ENCODE measurements at regions not wholly inside any gene's neighbourhood (a gene's known extent, or its start where the extent isn't known, plus 50 kb on each side); places are given as distances from the start of the nearest gene placed in this dataset.

- TF ChIP-seq CTCF (IDR thresholded peaks at IDR 0.05 in 2 of 3, conservative IDR thresholded peaks at IDR 0.05 in 1 of 3; ENCODE audit: insufficient read depth in 2 of 3, low read depth in 1 of 3, low read length in 3 of 3) = no peak
- TF ChIP-seq JUND (IDR thresholded peaks at IDR 0.05; ENCODE audit: borderline replicate concordance, low read depth, low read length) = no peak
- no peak for TF ChIP-seq JUND (tag; IDR thresholded peaks at IDR 0.05; ENCODE audit: borderline replicate concordance, low read depth, low read length)
- TF ChIP-seq ATF7 (IDR thresholded peaks at IDR 0.05) = no peak
- TF ChIP-seq HINFP (tag; conservative IDR thresholded peaks at IDR 0.05; ENCODE audit: low read depth) = no peak
These were observed 163.6 kb upstream of the ANK2 start for GRCh38 chr4:112885897-112886296.
